ENCODE measurements at regions not wholly inside any gene's neighbourhood (a gene's known extent, or its start where the extent isn't known, plus 50 kb on each side); places are given as distances from the start of the nearest gene placed in this dataset.

DNA sequence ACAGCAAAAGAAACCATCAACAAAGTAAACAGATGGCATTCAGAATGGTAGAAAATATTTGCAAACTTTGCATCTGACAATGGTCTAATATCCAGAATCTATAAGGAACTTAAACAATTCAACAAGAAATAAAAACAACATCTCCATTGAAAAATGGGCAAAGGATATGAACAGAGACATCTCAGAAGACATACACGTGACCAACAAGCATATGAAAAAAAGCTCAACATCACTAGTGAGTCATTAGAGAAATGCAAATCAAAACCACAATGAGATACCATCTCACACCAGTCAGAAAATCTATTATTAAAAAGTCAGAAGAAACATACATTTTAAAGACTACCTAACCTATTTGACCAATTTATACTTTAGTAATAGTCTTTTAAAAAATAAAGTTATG, 571.3 kb upstream of the NRG3 start:
- no peak for DNase-seq
- H3K27me3 ChIP-seq: no peaks in the 10 kb centered on the region
- no peaks in the 10 kb centered on the region for H3K4me1 ChIP-seq
- no peak overlapping the region for H3K4me3 ChIP-seq
- TF ChIP-seq, protein P1, sequence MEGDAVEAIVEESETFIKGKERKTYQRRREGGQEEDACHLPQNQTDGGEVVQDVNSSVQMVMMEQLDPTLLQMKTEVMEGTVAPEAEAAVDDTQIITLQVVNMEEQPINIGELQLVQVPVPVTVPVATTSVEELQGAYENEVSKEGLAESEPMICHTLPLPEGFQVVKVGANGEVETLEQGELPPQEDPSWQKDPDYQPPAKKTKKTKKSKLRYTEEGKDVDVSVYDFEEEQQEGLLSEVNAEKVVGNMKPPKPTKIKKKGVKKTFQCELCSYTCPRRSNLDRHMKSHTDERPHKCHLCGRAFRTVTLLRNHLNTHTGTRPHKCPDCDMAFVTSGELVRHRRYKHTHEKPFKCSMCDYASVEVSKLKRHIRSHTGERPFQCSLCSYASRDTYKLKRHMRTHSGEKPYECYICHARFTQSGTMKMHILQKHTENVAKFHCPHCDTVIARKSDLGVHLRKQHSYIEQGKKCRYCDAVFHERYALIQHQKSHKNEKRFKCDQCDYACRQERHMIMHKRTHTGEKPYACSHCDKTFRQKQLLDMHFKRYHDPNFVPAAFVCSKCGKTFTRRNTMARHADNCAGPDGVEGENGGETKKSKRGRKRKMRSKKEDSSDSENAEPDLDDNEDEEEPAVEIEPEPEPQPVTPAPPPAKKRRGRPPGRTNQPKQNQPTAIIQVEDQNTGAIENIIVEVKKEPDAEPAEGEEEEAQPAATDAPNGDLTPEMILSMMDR (IDR thresholded peaks at IDR 0.05): no peak
- no peak for TF ChIP-seq POLR2A (IDR thresholded peaks at IDR 0.05)
- no peaks in the 10 kb centered on the region for H3K9me3 ChIP-seq
- H3K36me3 ChIP-seq: no peaks in the 10 kb centered on the region
- no peak overlapping the region for H3K27ac ChIP-seq

DNA sequence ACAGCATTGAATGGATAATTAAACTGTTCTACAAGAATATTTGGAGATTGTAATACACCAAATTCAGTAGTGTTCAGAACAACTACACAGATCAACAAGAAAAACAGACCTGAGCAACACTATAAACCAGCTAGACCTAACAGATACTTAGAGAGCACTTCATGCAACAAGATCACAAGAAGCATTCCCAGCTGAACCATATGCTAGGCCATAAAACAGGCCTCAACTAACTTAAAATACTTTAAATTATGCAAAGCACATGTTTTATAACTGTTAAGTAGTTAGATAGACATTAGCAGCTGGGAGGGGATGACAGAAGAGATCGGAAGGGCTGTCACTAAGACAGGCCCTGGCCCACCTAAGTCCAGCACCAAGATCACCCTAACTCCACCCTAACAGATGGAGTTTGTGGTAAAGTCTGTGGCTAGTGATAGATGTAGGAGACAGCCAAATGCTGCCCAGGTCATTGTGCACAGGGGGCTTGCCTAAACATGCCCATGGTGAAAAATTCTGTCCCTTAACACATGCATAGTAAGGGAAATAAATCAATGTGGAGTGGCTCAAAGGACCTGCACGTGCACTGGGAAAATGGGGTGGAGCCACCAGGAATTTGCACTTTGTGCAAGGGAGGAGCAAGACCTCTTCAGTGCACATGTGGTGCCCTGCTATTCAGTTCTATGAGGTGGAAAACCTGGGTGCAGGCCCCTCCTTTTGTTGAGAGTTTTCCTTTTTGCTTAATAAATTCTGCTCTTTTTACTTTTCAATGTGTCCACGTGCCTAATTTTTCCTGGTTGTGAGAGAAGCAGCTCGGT, 567.8 kb upstream of the NRG3 start:
- H3K36me3 ChIP-seq: no peaks in the 10 kb centered on the region
- H3K4me1 ChIP-seq: no peaks in the 10 kb centered on the region
- peaks cover 0 to 4% (median 0%) of the 10 kb centered on the region in 4 donors for H3K9me3 ChIP-seq
- no peak for TF ChIP-seq POLR2A (IDR thresholded peaks at IDR 0.05)
- TF ChIP-seq, protein P1 (IDR thresholded peaks at IDR 0.05): no peak
- H3K27ac ChIP-seq: no peak overlapping the region
- no peak for DNase-seq
- no peak overlapping the region for H3K4me3 ChIP-seq
- H3K27me3 ChIP-seq: no peaks in the 10 kb centered on the region

DNA sequence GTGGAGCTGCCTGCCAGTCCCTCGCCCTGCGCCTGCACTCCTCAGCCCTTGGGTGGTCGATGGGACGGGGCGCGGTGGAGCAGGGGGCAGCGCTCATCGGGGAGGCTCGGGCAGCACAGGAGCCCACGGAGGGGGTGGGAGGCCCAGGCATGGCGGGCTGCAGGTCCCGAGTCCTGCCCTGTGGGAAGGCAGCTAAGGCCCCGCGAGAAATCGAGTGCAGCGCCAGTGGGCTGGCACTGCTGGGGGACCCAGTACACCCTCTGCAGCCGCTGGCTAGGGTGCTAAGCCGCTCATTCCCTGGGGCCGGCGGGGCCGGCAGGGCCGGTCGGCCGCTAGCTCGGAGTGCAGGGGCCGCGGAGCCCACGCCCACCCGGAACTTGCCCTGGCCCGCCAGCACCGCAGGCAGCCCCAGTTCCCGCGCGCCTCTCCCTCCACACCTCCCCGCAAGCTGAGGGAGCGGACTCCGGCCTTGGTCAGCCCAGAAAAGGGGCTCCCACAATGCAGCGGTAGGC, 565.9 kb upstream of the NRG3 start:
- no peaks in the 10 kb centered on the region for H3K36me3 ChIP-seq
- DNase-seq: no peak
- peaks cover 0 to 4% (median 0%) of the 10 kb centered on the region in 4 donors for H3K9me3 ChIP-seq
- H3K4me3 ChIP-seq: no peak overlapping the region
- H3K27ac ChIP-seq: no peak overlapping the region
- no peak for TF ChIP-seq POLR2A (IDR thresholded peaks at IDR 0.05)
- TF ChIP-seq, protein P1 (IDR thresholded peaks at IDR 0.05): no peak
- no peaks in the 10 kb centered on the region for H3K4me1 ChIP-seq
- no peaks in the 10 kb centered on the region for H3K27me3 ChIP-seq

DNA sequence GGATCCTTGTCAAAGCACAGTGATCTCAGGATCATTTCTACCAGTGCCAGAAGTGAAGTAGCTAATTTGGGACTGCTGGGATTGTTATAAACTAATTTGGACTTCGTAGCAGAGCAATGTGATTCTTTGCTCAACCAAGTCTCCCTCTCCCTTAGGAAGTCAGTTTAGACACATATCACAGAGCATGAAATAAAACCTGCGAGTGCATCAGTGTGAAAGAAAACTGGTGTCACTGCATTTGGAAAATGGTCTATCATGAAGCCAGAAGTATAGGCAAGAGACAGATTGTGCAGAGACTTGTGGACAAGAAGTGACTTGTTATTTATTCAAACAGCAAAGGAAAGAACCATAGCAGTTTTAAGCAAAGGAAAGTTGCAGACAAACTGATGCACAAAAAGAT, 560.5 kb upstream of the NRG3 start:
- Histone ChIP-seq H3K27me3 (no peaks in the 10 kb centered on the region), H3K36me3 (no peaks in the 10 kb centered on the region), H3K4me1 (no peaks in the 10 kb centered on the region), H3K9me3 (peaks cover 0 to under 1% (median 0%) of the 10 kb centered on the region in 4 donors), H3K27ac (no peak overlapping the region), H3K4me3 (no peak overlapping the region)
- no peak for DNase-seq
- TF ChIP-seq POLR2A (IDR thresholded peaks at IDR 0.05): no peak
- TF ChIP-seq, protein P1 (IDR thresholded peaks at IDR 0.05): no peak

DNA sequence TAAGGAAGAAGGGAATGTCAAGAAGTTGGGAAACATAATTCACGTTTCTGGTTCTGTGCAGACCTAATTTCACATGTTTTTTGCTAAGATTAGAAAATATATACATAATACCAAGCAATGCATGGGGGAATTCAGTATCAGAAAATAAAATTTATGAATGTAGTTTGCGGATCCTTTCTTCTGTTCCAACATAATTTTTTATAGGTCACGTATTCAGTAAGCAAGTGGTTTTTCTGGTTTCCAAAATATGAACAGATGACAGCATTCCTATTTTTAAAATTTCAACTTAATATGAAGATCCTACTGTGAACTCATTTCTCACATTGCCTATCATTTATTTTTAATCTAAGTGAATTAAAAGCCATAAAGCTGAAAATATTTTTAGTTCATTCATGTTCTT, 560.0 kb upstream of the NRG3 start:
- Histone ChIP-seq H3K27ac (no peak overlapping the region), H3K4me3 (no peak overlapping the region), H3K4me1 (no peaks in the 10 kb centered on the region), H3K36me3 (no peaks in the 10 kb centered on the region), H3K27me3 (no peaks in the 10 kb centered on the region), H3K9me3 (no peaks in the 10 kb centered on the region)
- DNase-seq: no peak
- TF ChIP-seq, protein P1 (IDR thresholded peaks at IDR 0.05): no peak
- TF ChIP-seq POLR2A (IDR thresholded peaks at IDR 0.05): no peak
